Left renal cortex interstitium (tissue), 4 donors: ENCODE measurements at regions not wholly inside any gene's neighbourhood (a gene's known extent, or its start where the extent isn't known, plus 50 kb on each side); places are given as distances from the start of the nearest gene placed in this dataset.
"Not testable (repeated sequence)": the region's sequence is repeated elsewhere in the genome, so short reads cannot be mapped to it uniquely, and the experiment has no call there.

Experiments
- DNase-seq, 4 donors: peaks; one replicate each; pipeline ENCODE4 v3.0.0-alpha.2; 2013; ENCODE audit warnings: low read depth in 4 of 4, low spot score in 2 of 4, missing footprints in 1 of 4

GRCh38 chr2:219724628-219725027 is 97.2 kb downstream of the SLC4A3 start:
- no peak for DNase-seq

DNA sequence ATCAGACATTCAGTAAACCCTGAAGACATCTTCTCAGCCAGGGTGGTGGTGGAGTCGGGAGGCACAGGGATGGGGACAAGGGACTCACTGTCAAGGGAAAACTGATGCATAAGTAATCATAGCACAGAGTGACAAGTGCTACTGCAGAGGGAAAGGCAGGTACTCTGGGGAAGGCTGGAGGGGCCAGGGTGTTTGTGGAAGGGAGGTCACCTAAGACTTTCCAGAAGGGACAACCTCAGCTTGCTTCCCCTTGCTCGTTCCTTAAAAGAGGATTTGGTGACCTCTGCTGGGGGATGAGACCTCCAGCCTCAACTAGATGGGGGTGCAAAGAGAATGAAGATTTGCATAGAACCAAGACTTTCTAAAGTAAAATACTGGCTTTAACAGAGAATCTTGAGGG is 99.5 kb downstream of the SLC4A3 start:
- no peak for DNase-seq

DNA sequence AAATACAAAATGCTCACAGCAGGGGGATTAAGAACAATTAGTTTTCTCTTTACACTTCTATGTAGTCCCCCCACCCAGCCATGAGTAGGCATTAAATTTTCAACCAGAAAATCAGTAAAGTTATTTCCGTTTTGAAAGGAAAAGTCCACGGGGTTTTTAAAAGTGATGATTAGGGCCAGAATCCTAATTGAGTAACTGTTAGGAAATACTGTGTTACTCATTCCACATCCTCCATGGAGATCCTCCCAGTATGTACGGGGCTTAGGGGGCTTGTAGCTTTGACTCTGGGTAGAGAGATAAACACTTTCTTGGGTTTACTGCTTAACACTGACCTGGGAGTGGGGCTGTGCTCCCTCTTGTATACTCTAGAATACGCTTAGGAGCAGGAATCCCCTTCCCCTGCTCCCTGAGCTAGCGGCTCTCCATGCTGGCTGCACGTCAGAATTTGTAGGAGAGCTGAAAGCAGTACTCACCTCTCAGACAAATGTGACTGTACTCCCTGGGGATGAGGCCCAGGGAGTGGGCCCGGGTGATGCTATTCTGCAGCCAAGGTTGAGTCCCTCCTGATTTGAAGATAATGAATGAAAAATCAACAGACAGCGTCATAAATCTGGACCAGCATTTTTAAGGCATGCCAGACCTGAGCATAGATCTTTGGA is 100.5 kb downstream of the SLC4A3 start:
- DNase-seq: no peak

- DNase-seq: peak in 1 of 4 donors; percentile 71
These were observed 101.6 kb downstream of the SLC4A3 start for GRCh38 chr2:219728991-219729487.

DNA sequence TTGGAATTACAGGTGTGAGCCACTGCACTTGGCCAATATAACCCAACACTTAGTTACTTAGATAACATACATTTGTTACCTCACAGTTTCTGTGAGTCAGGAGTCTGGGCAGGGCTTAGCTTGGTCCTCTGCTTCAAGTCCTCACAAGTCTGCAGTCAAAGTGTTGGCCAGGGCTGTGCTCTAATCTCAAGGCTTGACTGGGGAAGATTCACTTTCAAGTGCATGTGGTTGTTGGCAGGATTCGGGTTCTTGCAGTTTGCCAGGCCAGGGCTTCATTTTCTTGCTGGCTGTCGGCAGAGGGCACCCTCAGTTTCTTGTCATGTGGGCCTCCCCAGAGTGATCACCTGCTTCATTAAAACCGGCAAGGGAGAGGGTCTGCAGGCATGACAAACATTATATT is 103.7 kb downstream of the SLC4A3 start:
- no peak for DNase-seq

- DNase-seq: no peak
These were observed 105.7 kb downstream of the SLC4A3 start for GRCh38 chr2:219733106-219733505.

- no peak for DNase-seq
These were observed 106.3 kb downstream of the SLC4A3 start for GRCh38 chr2:219733746-219734145.

GRCh38 chr2:219736209-219736608 is 108.8 kb downstream of the SLC4A3 start:
- peak in 2 of 4 donors; percentile 71 to 79 for DNase-seq

- DNase-seq: no peak
These were observed 109.9 kb downstream of the SLC4A3 start for GRCh38 chr2:219737270-219737691.

DNA sequence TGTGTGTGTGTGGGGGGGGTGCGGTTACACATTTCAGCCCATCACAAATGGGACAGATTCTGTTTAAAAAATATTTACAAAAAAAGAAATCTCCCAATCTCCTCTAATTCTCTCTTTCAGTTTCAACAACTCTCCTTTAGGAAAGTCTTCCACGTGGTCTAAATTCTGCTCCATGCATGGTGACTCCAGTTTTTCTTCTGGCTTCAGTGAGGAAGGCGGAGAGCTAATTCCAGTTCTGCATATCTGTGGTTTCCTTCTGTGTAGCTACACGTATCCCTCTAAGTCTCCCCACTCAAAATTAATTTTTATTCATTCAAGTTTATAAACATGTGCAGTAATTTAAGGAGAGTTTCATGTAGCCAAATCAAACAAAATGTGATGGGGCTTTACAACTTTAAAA is 111.6 kb downstream of the SLC4A3 start:
- no peak for DNase-seq

DNA sequence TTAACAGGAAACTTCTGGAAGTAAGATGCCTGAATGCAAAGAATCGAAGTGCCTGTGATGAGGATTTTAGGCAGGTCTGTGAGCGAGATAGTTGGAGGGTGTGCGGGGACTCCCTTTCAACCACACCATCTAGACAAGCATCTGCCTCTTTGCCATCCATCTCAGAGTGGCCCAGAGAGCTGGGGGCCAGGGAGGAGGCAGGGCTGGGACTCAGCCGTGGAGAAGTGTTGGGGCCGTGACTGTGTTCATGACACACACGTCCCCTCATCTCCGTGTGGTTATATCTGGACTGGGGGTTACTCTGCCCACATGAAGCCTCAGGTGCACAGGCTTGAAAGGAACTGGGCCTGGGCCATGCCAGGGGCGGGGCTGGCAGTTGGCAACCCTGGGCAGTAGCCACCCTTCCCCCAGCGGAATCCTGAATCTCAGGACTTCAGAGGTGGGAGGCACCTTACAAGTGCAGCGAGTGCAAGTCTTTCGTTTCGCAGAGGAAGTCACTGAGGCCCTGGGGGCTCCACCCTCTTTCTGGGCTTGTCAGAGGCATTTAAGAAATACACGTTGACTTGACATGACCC is 112.5 kb downstream of the SLC4A3 start:
- no peak for DNase-seq

- DNase-seq: no peak
These were observed 116.1 kb downstream of the SLC4A3 start for GRCh38 chr2:219743548-219743947.

GRCh38 chr2:219744066-219744465 is 116.6 kb downstream of the SLC4A3 start:
- no peak for DNase-seq

- peak in 1 of 4 donors; percentile 55 for DNase-seq
These were observed 117.2 kb downstream of the SLC4A3 start for GRCh38 chr2:219744600-219744999.

- DNase-seq: no peak
These were observed 120.2 kb downstream of the SLC4A3 start for GRCh38 chr2:219747637-219748036.

DNA sequence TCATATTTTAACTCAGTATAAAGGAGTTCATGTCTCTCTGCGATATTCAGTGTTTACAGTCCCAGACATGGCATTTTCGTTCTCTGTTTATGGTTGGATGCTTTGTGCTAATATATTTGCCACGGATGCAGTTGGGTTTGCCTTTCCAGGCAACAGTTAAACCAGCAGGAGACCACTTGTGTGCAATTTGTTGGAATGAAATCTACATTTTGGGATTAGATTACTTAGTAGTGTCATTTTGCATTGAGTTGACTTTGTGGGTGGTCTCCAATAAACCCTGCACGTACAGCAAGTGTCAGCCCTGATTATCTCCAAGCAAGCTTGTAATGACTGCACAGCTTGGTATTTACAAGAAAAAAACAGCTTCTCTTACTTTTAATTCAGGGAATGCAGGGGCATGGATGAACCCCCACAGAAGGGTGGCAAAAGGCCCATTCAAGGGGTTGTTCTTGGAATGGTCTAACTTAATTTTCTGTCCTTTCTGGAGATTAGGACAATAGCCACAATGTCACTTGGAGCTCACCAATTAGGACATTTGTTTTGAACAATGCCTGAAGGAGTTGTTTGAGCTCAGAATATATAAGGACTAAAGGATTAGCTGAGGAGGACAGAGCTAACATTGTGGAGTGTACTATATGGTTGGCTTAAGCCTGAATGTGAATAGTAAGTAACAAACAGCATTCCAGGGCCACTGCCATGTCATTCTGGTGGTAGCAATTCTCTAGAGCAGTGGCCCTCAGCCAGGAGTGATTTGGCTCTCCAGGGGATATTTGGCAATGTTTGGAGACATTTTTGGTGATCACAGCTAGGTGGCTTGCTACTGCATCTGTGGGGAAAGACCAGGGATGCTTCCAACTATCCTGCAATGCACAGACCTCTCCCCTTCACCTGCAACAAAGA is 121.5 kb downstream of the SLC4A3 start:
- no peak for DNase-seq

GRCh38 chr2:219751121-219751520 is 123.7 kb downstream of the SLC4A3 start:
- not testable (repeated sequence) for DNase-seq

DNA sequence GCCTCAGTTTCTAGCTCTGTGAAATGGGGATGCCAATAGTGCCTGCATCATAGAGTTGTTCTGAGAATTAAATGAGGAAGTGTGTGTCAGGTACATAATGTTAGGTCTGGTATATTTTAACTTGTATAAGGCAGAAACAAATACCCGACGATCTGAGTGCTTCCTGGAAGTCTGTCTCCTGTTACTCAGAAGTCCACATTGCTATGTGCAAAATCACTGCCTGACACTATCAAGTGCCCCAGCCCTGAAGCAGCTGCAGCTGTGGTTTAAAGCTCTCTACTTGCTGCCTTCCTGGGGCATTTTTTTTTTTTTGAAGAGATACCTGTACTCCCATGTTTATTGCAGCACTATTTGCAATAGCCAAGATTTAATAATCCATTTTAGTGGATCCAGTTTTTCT is 125.3 kb downstream of the SLC4A3 start:
- DNase-seq: no peak

DNA sequence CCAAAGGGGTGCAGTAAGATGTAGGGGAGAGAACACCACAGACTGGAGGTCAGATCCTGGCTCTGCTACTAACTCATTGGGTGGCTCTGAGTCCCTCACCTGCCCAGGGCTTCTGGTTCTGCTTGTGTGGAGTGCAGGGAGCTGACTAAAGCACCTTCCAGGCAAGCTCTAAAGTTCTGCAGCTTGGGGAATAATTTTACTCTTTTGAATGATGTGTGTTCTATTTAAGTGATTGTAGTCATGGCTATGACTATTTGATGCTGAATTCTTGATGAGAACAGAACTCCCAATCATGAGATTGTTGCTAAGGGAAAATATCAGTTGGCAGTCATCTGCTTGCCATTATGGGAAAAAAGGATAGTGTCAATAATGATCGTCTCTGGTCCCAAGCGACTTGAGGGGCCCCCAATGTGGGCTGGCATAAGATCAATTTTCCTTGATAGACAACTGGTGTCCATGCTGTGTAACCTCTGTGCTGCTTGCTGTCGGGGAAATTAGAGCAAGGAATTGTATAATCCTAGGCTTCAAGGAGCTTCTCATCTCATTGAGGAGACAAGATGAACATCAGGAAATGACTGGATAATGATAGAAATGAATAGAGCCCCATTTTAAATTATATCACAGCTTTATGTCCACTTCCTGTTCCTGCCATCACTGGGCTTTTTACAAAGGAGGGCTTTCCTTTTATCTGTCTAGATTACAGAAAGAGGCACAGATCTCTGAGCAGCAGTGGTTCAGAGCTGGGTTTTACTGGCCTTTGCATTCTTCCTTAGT is 131.7 kb downstream of the SLC4A3 start:
- no peak for DNase-seq

- DNase-seq: no peak
These were observed 132.4 kb downstream of the SLC4A3 start for GRCh38 chr2:219759801-219760200.
